GM18502 (cell line): ENCODE measurements at regions not wholly inside any gene's neighbourhood (a gene's known extent, or its start where the extent isn't known, plus 50 kb on each side); places are given as distances from the start of the nearest gene placed in this dataset.

Experiments used
- ATAC-seq: cut with Tn5 transposase; IDR thresholded peaks from one replicate; pipeline ENCODE4 v1.9.1; 2021; ENCODE audit warnings: mild to moderate bottlenecking; ENCODE audit not compliant: unreplicated experiment, poor library complexity

DNA sequence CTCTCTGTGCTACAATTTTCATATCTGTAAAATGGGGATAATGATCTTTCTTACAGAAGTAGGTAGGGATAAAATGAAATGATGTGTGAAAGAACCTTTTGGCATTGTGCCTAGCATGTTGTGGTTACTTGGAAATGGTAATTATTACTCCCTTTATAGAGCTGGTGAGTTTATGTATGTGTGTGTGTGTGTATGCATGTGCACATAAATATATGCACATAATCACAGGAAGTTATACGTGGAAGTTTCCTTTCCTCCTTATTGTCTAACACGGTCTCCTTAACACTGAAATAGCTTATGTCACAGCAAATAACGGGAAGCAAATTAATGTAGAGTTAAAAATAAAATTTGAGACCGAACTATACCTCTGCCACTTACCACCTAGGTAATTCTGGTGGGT is 163.7 kb upstream of the ZBED5 start:
- no peak for ATAC-seq

- no peak for ATAC-seq
These were observed 162.9 kb upstream of the ZBED5 start for GRCh38 chr11:11020747-11021149.

- ATAC-seq = no peak
These were observed 162.4 kb upstream of the ZBED5 start for GRCh38 chr11:11020219-11020726.

GRCh38 chr11:11016943-11017342 is 159.1 kb upstream of the ZBED5 start:
- ATAC-seq = no peak

DNA sequence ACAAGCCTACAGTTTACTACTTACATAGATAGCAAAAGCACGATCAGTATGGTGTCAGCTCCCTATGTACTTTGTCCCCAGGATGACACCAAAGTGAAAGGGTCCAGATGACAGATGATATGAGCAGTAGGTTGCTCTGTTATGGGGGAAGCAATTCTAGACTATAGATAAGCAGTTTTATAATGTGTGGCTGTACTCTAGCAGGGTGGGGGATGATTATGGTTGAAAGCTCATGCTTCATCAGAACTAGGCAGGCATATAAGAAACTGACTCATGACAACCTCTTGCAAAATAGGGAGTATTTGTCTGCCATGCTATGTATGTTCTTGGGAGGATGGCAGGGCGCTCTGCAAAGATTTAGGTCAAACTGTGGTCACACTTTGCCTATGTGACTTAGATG is 158.2 kb upstream of the ZBED5 start:
- no peak for ATAC-seq

- no peak for ATAC-seq
These were observed 153.8 kb upstream of the ZBED5 start for GRCh38 chr11:11011617-11012016.

DNA sequence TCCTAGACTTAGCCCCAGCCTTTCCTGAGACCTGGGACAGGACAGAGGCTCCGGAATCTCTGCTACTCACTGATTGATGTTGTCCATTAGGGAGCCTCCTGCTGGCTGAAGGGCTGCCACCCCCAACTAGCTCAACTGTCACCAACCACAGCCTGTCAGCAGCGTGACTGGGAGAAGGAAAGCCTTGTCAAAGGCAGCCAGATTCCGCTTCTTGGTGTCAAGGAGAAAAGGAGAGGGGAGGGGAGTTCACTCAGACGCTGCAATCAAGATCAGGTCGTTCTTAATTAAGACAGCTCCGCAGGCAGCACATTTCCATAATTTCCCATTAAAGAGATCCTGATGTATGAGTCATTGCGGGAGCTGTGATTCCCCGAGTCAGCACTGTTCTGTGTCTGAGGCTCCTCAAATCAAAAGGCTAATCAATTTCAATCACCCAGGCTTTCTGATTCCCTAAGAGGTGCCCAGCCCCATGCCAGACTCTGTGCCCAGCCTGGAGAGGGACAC is 152.8 kb upstream of the ZBED5 start:
- no peak for ATAC-seq

- ATAC-seq = no peak
These were observed 151.3 kb upstream of the ZBED5 start for GRCh38 chr11:11009179-11009578.

DNA sequence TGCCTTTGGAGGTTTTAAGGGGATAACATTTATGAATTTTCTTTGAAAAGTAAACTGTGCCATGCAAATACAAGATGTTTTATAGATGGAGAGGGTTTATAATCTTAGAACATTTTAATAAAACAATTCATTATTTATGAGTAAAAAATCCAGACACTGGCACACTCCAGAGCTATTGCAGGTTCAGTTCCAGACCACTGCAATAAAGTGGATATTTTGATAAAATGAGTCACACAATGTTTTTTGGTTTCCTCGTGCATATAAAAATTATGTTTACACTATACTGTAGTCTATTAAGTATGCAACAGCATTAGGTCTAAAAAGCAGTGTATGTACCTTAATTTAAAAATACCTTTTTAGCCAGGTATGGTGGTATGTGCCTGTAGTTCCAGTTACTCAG is 146.2 kb upstream of the ZBED5 start:
- ATAC-seq = no peak

DNA sequence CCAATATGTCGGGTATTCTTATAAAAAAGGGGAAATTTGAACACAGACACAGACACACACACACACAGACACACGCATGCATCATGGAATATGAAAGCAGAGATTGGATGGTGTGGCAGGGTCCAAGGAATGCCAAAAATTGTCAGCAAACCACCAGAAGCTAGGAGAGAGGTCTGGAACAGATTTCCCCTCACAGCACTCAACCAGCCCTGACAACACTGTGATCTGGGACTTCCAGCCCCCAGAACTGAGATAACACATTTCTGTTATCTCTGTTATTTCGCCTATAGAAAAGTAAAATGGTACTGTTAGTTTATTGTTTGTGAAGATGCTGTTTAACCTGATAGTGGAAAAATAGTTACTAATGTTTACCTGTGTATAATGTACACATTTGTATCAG is 145.4 kb upstream of the ZBED5 start:
- no peak for ATAC-seq

DNA sequence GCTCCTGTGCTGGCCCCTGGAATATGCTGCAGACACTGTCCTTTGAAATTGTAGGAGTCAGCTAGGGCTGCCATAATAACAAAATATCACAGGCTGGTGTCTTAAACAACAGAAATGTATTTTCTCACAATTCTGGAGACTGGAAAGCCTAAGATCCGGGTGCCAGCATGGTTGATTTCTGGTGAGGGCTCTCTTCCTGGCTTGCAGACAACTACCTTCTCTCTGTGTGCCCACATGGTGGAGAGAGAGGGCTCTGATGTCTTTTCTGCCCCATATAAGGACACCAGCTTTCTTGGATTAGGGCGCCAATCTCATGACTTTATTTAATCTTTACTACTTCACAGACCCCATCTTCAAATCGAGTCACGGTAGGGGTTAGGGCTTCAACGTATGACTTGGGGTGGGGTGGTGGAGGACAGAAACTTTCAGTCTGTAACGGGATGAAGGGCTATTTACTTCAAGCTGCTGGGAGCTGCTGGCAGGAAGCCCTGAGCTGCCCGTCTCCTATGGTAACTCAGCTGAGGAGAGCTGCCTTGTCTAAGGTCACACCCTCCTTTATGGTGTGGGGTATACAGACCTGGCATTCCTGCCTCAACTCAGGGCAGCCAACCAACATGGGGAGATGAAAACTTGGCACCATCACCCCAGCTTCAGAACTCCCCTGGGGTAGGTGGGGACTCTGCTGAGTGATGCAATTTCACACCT is 142.9 kb upstream of the ZBED5 start:
- no peak for ATAC-seq

GRCh38 chr11:10998674-10999073 is 140.8 kb upstream of the ZBED5 start:
- ATAC-seq = no peak

DNA sequence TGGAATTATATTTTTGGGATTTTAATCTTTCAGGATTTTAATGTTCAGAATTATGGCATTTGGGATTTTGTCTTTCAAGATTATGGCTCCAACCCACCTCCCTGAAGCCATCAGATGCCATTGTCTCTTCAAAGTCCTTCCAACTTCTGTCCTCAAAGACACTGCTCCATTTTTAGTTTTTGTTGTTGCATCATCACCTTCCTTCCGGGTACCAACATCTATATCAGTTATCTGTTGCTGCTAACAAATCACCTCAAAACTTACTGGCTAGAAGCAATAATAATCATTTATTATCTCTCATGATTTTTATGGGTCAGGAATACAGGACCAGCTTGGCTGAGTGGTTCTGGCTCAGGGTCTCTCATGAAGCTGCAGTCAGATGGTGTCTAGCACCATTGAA is 138.8 kb upstream of the ZBED5 start:
- no peak for ATAC-seq

GRCh38 chr11:10993640-10994039 is 135.8 kb upstream of the ZBED5 start:
- ATAC-seq = no peak

- ATAC-seq = no peak
These were observed 135.3 kb upstream of the ZBED5 start for GRCh38 chr11:10993186-10993585.

GRCh38 chr11:10991393-10991792 is 133.5 kb upstream of the ZBED5 start:
- ATAC-seq = no peak

DNA sequence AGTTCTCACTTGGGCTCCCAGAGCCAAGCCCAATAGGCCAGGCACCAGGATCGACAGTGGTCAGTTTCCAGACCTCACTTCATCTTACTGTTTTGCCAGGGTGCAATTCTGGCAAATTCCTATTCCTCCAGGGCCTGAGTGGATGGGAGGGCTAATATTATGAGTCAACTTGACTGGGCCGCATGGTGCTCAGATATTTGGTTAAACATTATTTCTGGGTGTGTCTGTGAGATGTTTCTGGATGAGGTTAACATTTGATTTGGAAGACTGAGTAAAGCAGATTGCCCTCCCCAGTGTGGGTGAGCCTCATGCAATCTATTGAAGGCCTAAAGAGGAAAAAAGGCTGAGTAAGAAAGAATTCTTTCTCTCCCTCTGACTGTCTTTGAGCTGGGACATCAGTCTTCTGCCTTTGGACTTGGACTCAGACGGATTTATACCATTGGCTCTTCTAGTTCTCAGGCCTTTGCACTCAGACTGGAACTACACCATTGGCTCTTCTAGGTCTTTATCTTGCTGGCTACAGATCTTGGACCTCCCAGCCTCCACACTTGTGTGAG is 132.9 kb upstream of the ZBED5 start:
- no peak for ATAC-seq

DNA sequence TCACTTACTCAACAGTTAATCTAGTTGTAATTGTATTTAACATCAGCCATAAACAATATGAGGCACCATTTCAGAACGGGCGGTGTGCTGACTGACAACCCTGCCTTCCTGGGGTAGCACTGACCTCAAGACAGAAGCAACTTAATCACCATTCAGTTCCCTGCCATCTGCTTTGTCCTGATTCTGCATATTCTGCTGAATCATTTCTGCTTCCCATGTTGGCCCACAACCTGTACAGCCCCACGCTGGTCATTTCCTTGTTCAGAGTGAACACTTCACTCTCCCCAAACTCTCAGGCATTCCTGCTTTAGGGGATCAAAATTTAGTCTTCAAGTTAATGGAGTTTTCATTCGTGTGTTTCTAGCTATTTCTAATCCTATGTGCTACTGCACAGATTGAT is 132.3 kb upstream of the ZBED5 start:
- ATAC-seq = no peak

DNA sequence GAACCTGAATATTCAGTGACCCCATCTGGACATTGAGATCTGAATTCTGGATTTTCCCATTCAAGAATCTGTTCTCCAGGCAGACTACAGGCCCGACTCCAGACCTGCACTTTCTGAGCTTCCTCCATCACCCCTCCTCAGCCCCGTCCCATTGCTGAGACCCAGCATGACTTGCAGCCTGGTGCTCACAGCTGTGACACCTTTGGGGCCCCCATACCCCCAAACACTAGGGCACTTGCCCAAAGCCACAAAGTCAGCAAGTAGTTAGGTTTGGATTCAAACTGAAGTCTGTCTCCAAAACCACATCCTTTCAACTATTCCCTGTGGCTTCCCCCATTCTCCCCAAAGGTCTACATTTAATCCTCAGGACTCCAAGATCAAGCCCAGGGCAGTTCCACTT is 128.2 kb upstream of the ZBED5 start:
- ATAC-seq = no peak

GRCh38 chr11:10984742-10985141 is 126.9 kb upstream of the ZBED5 start:
- ATAC-seq = no peak

GRCh38 chr11:10984250-10984649 is 126.4 kb upstream of the ZBED5 start:
- ATAC-seq = no peak
